HG02759 (cell line): ENCODE measurements at regions not wholly inside any gene's neighbourhood (a gene's known extent, or its start where the extent isn't known, plus 50 kb on each side); places are given as distances from the start of the nearest gene placed in this dataset.

ENCODE experiments used
- ATAC-seq: cut with Tn5 transposase; IDR thresholded peaks from one replicate; pipeline ENCODE4 v1.9.1; 2021; ENCODE audit warnings: mild to moderate bottlenecking, moderate library complexity; ENCODE audit not compliant: unreplicated experiment

GRCh38 chr14:98118749-98119148 is 1153.2 kb downstream of the BCL11B start:
- no peak for ATAC-seq

DNA sequence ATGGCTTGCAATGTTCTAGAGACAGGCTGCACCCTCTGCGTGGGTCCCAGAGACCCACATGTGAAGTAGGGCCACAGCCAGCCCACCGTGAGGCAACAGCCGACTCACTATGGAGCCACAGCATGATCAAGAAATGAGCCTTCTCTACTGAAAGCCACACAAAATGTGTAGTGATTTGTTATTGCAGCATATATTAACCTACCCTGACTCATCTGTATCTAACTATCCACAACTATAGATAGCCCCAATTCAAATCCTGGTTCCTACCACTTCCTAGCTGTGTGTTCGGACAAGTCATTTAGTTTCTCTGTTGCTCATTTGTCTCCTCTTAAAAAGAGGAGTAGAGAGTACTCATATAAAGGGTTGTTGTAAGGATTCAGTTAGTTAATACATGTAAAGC is 1152.3 kb downstream of the BCL11B start:
- ATAC-seq = no peak

- ATAC-seq = no peak
These were observed 1151.0 kb downstream of the BCL11B start for GRCh38 chr14:98120831-98121464.

GRCh38 chr14:98122527-98122926 is 1149.5 kb downstream of the BCL11B start:
- ATAC-seq = no peak

DNA sequence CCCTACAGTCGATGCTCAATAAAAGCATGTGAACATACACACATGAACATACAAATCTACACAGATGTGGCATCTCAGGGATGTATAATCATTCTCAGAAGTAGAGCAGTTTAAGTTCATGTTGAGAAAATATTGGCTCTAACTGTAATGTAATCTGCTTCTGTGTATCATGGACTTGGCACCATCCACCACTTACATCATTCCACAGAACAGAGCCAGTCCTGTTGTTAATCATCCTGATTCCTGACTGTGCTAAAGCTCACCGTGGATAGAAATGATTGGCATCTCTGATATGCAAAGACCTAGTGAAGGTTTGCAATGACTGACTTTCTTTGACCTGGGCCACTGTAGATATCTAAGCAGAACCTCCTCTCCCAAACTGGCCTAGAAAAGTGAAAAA is 1141.3 kb downstream of the BCL11B start:
- no peak for ATAC-seq

DNA sequence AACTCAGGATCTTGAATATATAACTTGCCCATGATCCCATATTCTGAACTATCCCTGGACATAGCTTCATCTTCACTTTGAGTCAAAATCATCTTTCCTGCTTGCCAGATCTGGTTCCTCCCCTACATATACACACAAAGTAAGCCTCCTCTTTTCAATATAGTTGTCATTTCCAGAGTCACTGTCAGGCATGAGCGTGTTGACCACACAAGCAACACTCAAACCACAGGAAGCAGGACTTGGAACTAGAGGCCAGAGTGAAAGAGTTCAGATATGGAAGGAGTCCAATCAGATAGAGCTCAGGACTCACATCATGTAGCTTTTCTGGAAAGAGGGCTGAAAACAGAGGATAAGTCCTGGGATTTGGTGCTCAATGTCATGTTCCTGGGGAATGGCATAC is 1140.6 kb downstream of the BCL11B start:
- no peak for ATAC-seq

DNA sequence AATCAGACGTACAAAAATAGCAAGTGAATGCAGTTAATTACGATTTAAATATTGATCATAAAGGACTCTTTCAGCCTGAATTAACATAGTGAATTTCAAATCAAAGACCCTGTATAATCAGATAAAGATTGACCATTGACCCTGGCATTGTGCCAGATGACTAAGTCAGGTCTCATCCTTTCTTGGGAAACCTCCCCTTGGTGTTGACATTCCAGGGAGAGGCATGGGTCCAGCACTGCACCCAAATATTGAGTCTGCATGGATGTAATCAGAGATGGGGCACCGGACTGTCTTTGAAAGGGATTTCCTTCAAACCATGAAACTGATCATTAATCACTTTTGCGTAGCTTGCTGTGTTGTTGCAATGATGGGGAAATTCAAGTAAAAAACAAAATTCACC is 1138.2 kb downstream of the BCL11B start:
- no peak for ATAC-seq

- ATAC-seq = no peak
These were observed 1135.8 kb downstream of the BCL11B start for GRCh38 chr14:98136012-98136789.

- no peak for ATAC-seq
These were observed 1134.6 kb downstream of the BCL11B start for GRCh38 chr14:98137131-98138025.

GRCh38 chr14:98138666-98139065 is 1133.3 kb downstream of the BCL11B start:
- no peak for ATAC-seq

- no peak for ATAC-seq
These were observed 1131.0 kb downstream of the BCL11B start for GRCh38 chr14:98140862-98141530.

- ATAC-seq = no peak
These were observed 1128.4 kb downstream of the BCL11B start for GRCh38 chr14:98143566-98143965.

- no peak for ATAC-seq
These were observed 1127.0 kb downstream of the BCL11B start for GRCh38 chr14:98144964-98145363.

GRCh38 chr14:98146416-98146815 is 1125.6 kb downstream of the BCL11B start:
- no peak for ATAC-seq

DNA sequence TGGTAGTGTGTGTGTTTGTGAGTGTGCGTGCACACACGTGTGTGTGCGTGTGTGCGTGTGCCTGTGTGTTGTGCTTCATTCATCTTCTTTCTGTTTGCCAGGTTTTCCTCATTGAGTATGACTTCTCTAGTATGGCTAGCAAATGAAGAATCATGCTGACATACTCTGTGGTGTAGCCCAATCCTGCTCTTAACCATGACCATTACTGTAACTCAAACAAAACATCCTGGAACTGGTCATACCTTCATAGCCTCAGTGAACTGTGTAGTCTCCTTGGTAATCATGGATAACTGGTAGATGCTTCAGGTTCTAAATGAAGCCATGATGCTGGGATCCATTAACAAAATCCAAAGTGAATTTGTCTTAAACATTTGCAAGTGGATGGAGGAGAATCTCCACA is 1117.7 kb downstream of the BCL11B start:
- ATAC-seq = no peak

DNA sequence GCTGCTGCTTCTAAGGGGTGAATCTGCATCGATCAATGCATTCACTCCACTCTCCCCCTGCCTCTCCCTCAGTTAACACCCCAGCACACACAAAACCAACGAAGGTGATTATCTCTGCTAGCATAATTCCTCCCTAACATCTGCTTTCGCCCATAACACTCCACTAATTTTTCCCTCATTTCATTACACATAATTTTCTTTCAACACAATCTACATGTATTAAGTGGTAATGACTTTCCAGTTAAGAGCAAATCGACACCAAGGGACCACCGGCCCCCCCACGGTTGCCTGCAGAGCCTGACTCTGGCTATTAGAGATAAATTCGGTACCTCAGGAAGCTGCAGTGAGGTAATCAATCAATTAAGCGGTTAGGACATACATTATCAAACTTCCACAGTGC is 1115.6 kb downstream of the BCL11B start:
- ATAC-seq = no peak

DNA sequence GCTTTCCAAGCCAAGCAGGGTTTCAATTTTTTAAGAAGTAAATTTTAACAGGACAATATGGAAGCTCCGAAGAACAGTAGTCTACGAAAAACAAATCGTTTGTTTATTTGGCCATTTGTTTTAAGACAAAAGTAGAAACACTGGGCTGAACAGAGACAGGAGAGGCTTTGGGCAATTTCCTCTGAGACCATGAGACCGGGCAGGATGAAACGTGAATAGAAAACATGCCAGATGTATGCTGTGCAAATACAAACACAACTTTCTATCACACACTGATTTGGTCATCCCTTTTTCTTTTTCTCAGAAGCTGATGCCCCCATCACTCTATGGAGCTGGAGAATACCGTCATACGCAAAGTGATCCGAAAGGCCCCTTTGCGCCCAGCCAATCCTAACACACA is 1111.1 kb downstream of the BCL11B start:
- ATAC-seq = no peak

- ATAC-seq = no peak
These were observed 1110.6 kb downstream of the BCL11B start for GRCh38 chr14:98161356-98161755.

DNA sequence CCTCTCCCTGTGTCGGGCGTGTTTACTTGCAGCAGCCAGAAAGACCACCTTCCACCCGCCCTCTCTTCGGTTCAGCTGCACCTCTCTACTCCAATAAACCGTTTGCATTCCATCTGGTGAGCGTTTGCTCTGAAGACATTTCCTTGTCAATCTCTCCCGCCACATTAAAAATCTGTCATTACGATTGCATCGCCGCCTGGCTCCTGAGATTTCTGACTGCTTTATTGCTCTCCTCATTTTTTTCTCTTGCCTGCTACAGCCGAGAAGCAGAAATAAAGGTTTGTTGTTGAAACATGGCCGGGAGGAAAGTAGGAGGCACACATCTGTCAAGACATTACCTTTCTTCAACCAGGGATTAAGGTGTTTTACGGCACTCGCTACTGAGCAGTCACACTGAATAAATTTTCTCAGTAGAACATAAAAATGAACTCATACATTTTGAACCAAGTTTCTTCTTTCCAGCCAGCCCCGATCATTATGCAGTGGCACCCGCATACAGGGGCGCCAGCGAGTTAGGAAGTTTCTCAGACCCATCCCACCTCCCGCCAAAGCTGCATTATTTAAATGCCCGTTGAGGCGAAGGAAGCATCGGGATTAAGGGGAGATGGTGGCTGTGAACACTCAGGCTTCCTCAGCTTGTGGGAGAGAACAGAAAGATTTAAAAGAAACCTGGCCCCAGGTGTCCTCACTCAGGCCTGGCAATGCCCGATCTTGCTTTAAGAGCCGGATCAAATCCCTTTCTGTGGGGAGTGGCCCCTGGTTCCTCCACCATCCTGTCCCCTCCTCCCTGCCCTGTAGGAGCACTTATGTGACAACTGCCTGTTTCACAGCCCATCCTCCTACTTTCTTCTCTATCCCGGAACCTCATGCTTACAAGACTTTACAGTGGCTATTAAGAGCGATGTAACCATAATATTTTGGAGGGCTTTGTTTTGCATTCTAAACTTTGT is 1108.9 kb downstream of the BCL11B start:
- no peak for ATAC-seq

- ATAC-seq = no peak
These were observed 1108.1 kb downstream of the BCL11B start for GRCh38 chr14:98163873-98164272.
